HG03520 (cell line): ENCODE measurements at regions not wholly inside any gene's neighbourhood (a gene's known extent, or its start where the extent isn't known, plus 50 kb on each side); places are given as distances from the start of the nearest gene placed in this dataset.

ENCODE experiments used
- ATAC-seq: cut with Tn5 transposase; IDR thresholded peaks from one replicate; pipeline ENCODE4 v1.9.1; 2021; ENCODE audit warnings: mild to moderate bottlenecking, moderate library complexity; ENCODE audit not compliant: unreplicated experiment

DNA sequence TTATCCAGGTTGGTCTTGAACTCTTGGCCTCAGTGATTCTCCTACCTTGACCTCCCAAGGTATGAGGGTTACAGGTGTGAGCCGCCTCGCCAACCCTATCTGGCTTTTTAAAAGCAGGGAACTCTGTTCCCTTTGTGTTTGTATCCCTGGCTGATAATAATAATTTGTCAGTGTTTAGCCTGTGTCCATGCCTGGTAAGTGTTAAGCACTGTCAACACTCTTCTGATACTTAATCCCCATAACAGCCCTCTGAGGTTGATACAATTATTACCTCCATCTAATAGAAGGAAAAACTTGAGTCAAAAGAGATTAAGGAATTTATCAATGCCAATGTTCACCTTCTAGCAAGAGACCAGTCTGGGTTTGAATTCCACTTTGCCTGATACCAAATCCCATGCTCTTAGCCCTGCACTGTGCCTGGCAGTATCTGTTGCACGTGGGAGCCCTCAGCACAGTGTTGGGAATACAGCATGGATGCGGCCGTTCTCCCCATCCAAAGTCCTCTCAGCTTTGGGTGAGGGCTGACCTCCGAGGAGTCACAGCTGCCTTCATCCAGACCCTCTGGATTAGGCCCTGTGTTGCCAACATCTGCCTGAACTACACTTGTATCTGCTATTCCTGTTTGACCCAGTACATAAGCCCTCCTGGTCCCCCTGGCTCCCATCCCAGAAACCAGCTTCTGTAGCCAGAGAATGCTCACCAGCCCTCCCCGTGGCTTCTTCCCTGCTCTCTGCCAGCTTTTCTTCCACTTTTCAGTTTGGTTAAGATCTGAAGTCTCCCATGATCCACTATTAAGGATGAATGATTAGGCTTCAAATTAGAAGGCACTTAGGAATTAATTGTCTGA lies 335.6 kb upstream of the ASIC2 start:
- no peak for ATAC-seq

DNA sequence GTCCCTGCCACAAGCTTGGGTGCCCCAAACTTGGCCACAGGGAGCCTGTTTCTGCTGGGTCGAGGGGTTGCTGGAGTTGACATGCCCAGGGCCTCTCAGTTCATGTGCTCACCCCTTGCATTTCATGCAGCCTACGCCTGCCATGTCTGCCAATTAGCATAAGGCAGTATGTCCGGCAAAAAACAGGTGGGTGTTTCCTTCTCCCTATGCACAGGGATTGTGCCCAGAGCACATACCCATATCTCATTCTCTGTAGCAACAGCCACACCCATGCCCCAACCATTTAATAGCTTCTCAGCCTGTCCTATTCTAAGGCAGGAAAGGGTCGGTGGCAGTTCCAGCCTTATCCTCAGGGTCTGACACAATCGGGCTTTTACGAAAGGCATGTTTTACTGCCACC lies 340.4 kb upstream of the ASIC2 start:
- ATAC-seq = no peak

DNA sequence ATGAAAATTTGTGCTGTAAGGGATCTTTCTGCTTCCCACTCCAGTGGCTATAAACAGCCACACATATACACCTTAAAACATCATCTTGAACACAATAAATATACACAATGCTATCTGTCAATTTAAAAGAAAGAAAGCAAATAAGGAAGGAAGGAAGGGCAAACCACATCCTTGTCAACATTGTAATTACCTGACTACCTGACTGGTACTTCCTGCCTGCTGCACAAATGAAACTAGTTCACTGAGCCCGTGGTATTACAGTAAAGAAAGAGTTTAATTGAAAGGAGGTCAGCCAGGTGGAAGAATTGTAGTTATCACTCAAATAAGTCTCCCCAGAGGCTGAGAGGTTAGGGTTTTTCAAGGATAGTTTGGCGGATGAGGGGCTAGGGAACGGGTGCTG lies 344.4 kb upstream of the ASIC2 start:
- ATAC-seq = no peak

DNA sequence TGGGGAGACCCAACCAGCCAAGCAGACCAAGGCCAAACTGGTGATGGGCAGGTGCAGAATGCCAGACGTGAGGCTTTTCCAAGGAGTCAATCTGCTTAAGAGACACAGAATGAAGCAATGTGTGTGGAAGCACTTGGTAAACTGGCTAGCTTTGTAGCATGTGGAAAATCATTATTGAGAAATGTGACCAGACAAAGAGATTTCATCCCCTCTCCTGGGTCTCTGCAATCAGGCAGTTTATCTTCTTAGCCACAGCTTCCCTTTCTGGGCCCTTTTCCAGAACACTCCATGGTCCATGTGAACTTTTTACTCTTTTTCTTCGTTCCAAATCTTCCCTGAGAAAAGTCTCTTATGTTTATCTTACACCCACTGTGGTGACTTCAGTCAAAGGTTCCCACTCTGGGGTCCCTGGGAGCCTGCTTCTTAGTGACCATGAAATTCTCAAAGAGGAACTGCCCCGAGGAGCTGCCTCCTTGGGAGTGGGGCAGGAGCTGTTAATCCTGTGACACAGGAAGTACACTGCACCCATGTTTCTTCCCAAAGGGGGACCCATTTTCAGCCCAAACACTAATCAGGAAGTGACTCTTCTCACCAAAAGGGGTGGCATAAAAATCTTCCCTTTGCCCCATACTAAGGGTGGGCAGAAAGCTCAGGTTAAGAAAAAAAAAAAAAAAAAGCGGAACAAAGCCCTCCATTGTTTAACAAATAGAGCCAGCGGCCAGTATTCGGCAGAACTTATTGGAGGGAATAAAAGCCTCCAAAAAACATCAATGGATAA lies 346.2 kb upstream of the ASIC2 start:
- ATAC-seq = no peak

DNA sequence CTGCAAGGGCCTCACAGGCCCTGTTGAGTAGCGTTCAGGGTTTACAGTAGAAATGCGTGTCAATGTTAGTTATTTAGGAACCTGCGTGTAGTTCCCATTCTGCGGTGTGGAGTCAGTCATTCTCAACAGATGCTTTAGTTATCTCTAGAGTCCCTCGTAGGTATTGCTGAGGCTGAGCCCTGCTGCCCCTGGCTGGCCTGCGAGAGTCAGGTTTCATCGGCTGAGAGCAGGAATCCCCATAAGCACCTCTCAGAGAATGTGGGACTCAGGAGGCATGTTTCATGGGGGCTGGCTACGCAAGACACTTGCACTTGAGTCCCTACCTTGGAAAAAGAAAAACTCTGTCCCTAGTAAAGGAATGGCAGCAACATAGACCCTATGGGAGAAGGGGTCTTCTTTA lies 347.5 kb upstream of the ASIC2 start:
- ATAC-seq = no peak

DNA sequence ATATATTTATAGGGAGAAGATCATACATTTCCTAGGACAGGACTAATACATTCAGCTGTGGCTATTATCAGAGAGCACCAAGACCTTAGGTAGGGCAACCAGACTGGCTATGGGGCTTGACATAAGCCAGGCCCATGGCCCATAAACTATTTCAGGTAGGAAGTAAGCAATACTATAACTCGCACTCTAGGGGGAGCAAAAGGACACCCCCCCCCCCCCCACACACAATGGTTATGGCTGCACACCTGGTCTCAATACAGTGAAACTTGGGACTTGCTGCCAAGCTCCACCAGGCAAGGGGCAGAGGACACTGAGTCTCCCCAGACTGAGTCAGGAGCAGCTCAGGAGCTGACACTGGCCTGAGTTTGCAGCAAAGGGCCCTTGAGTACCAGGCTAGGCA lies 348.9 kb upstream of the ASIC2 start:
- ATAC-seq = no peak

DNA sequence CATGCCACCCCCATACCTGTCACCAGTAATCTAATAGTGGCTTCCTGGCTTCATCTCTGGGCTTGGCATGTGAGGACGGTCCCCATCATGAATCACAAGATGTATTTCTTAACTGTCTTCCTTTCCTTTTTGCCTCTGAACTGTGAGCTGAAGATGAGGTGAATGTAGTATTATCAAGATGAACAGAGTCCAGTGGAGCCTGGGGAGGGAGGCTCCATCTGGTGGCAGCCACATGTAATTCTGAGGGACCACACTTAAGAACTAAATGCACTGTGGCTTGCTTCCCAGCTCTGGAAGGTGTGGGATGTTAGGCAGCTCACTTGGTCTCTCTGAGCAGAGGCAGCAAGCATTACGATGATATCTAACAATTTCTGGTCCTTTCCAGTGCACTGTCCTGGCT lies 354.9 kb upstream of the ASIC2 start:
- no peak for ATAC-seq

DNA sequence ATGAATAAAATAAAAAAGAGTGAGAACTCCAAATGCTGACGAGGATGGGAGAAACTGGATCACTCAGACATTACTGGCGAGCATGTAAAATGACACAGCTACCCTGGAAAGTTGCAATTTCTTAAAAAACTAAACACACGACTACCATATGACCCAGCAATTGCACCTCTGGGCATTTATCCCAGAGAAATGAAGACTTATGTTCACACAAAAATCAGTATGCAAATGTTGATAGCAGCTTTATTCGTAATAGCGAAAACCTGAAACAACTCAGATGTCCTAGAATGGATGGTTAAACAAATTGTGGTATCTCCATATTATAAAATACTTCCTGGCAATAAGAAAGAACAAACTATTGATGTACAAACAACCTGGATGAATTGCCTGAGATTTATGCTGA lies 357.2 kb upstream of the ASIC2 start:
- ATAC-seq = no peak

DNA sequence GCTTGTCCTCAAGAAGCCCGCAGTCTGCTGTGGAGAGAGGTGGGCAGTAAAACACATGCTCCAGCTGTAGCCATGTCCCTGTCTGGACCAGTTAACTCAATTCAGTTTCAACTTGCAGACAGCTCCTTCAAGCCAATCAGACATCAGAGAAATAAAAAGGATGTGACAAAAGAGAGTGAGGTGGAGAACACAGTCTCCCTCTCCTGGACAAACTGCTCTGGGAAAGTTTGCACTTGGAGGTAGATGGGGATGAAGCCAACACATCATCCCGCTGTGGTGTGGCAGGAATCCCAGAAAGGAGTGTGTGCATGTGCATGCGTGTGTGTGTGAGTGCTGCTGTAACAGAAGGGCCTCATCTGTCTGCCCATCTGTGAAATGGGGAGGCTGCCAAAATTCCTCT lies 358.6 kb upstream of the ASIC2 start:
- ATAC-seq = no peak

DNA sequence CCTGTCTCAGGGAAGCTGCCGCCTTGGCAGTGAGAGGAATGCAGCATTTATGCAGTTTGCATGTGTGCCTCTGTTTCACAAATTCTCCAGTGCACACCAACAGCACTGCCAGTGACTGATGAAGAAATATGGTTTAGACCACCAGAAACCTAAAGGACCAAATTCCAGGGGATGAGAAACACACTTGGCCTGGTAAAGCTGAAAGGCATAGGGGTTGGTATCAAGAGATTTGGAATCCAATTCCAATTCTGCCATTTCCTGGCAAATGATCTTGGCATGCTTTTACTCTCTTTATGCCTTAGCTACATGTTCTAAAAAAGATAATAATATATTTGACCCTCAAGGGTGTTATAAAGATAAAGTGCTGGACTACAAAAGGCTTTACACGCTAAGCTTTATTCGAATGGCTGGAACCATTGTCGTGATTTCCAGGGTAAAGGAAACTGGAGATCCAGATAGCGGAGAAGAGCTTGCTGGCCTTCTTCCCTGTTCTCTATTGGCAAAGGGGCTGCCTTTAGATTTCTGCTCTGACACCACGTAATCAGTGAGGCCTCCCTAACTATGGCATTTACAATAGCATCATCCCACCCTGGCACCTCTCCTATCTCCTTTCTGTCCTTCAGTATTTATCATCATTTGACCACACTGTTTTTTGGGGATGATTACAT lies 359.8 kb upstream of the ASIC2 start:
- ATAC-seq = no peak

DNA sequence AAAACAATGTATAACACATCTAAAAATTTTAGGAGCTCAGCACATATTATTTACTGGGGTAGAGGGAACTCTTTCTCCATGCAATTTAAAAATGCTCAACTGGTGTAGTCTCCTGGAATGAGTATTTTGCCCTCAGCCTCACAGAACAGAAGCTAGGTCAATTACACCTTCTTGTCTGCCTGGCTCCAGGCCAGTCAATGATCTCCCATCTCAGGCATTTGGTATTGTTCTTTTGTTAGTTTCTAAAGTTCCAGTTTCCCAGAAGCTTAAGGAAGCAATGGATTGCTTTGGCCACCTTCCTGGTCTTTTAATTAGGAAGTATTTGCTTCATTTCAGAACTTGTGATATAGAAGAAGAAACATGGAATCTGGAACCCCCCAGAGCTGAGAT lies 360.3 kb upstream of the ASIC2 start:
- no peak for ATAC-seq

DNA sequence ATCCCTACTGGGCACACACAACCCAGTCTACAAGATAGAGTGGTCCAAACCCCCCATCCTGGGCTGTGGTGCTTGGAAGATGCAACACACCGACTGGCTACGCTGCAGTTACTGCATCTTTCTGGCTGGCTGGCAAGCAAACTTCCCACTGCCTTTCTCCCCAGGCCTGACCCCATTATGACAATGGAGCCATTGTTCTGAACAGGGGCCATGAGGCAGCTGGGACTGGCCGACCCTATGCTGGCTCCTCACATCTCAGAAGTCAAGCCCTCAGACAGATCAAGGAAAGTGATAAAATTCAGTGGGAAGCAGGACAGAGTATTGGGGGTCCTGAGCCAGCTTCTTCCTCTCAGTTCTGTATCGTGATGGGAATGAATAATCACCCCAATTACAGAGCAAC lies 364.1 kb upstream of the ASIC2 start:
- ATAC-seq = no peak

DNA sequence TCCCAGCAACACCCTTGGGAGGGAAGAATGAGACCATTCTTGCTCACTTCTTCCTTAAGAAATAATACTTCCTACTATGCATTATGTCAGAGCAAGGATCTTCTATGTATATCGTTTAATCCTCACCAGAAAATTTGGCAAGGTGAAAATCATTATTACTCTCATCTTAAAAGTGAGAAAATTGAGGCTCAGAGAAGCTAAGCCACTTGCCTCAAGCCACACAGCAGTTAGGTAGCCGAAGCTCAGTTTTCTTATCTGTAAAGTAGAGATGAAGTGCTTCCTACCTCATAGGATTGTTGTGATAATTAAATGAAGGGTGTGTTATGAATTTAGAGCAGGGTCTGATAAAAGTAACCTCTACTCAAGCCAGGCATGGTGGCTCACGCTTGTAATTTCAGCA lies 368.9 kb upstream of the ASIC2 start:
- ATAC-seq = no peak

DNA sequence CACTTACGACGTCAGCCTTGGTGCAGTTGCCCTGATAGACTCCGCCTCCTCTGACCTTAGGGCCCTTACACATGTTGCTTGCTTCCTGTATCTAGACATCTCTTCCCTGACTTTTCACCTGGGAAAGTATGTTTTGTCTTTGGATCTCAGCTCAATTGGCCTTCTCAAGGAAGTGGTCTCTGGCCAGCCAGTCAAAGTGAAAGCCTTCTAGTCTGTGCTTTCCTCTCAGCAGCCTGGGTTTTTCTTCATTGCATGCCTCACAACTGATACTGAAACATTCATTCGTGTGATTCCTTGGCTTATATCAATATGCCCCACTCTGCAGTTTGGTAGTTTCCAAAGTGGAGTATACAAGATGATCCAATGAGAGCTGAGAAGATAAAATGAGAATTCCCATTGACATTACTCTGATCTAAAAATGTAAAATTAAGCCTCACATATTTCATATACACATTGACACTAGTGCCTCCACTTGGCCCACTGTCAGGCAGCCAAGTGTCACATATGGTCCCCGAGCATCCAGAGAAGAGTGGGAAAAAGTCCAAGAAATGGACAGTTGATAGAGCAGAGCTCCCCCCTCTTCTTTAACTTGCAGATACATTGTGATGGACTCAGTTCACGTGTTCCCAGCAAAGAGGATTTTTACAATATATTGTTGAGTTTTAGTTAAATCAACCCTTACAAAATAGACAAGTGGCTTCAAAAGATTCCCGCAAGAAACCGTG lies 371.2 kb upstream of the ASIC2 start:
- ATAC-seq = no peak

DNA sequence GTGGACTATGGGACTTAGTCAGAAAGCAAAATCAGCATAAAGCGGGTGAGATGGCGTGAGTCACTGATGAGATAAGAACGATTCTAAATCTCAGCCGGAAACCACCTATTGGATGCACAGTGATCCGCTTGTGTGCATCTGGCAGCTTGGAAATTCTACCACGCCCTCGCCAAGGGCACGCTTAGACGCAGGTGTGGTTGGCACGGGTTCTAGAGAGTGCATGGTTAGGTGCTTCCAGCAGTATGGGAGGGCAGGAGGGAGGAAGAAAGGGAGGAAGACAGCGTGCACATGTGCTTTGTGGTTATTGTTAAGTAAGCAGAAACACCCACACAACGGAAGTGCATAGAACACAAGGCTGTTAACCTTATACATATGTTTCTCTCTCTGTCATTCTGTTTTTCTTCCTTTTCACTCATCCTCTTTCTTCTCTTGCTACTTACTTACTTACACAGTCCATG lies 374.0 kb upstream of the ASIC2 start:
- peak; percentile 78 for ATAC-seq

DNA sequence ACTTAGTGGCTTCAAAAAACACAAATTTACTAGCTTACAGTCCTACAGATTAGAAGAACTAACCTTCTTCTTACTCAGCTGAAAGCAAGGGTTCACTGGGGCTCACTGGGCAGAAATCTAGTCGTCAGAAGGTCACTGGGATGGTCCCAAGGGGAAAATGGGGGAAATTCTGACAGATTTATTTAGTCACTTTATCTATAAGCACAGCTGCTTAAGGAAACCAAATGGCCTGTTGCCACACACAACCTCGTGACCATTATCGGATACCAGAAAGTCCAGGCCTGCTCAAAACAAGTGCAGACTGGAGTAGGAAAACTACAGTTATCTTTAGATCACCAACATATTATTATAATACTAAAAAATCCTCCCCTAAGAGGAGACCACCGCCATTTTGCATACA lies 374.6 kb upstream of the ASIC2 start:
- no peak for ATAC-seq

DNA sequence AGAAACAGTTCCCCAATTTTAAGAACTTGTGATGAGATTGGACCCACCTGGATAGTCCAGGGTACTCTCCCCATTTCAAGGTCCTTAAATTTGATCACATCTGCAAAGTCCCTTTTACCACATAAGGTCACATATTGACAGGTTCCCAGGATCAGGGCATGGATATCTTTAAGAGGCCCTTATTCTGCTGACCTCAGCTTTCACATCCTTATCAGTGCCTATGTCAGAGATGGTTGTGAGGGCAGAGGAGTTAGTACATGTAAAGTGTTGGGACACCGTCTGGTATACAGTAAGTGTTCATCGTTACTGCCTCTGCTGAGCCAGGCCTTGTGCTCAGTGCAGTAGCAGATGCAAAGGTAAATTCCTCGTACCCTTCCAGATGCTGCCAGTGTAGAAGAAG lies 375.4 kb upstream of the ASIC2 start:
- no peak for ATAC-seq

DNA sequence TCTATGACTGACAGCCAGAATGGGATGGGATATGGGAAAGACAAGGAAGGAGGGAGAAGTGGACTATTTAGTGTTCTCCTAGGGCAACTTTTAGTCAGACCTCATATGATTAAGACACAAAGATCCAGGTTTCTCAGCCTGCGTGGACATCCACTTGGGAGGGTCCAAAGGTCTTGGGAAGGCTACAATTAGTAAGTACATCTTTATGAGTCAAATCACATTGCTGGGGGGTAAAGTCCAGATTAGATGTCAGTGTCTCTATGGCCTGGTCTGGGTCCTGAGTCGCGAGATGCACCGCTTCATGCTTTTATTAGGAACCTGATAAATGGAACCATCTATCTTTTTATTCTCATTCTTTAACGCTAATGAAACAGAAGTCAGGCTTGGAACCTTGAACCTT lies 378.4 kb upstream of the ASIC2 start:
- ATAC-seq = no peak

DNA sequence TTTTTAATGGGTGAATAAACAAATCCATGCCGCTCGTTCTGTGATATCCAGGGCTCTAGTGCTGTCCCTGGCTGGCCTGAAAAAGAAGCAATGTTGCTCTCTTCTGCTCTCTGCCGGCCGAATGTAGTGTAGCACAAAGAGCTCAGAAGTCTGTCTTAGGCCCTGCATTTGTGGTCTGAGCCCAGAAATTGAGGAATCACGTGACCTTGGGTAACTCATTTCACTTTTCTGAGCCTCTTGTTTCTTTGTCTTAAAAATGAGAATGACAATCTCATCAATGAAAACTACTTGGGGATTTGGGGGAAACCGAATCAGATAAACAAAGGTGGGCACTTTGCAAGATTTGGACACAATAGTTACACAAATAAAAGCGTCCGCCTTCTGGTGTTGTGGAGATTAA lies 381.6 kb upstream of the ASIC2 start:
- ATAC-seq = no peak

DNA sequence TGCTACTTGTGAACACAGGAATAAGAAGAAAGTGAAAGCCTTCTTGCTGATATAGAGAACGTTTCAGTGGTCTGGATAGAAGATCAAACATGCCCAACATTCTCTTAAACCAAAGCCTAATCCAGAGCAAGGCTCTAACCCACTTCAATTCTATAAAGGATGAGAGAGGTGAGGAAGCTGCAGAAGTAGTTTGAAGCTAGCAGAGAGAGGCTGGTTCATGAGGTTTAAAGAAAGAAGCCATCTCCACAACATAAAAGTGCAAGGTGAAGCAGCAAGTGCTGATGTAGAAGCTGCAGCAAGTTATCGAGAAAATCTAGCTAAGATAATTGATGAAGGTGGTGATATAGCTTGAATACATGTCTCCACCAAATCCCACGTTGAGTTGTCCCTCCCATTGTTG lies 383.3 kb upstream of the ASIC2 start:
- no peak for ATAC-seq

DNA sequence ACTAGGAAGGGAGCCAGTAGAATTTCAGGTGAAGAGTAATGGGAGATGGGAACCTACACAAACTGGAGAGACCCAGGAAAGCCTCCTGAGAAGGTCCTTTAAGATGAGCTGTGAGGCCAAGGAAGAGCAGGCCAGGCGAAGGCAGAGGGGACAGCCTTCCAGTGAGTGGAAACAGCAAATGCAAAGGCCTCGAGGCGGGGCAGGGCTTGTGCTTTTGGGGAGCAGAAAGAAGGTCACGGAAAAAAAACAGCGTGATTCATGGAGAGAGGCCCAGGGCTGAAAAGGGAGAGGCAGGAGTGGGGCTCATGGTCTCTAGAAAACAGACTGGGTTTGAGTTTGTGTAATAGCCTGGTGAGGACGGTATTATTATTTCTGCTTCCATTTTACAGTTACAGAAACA lies 386.5 kb upstream of the ASIC2 start:
- ATAC-seq = no peak
